Peyer's patch (tissue), 4 donors: ENCODE measurements at regions not wholly inside any gene's neighbourhood (a gene's known extent, or its start where the extent isn't known, plus 50 kb on each side); places are given as distances from the start of the nearest gene placed in this dataset.

Experiments
- POLR2A ChIP-seq, 2 donors: fragments of 450-650 bp; IDR thresholded peaks; one replicate each; pipeline ENCODE4 v1.5.1; 2017; ENCODE audit warnings: antibody characterized with exemption in 2 of 2, mild to moderate bottlenecking in 2 of 2, moderate library complexity in 2 of 2
- TF ChIP-seq, protein P1 (sequence below), 6 experiments: fragments of 450-650 bp in 4 of 6; fragments of 200-600 bp in 2 of 6; sonication (generic) in 1 of 6; IDR thresholded peaks; one replicate each; pipeline ENCODE4 v1.5.1; 2017 to 2019; ENCODE audit warnings: antibody characterized with exemption in 6 of 6, mild to moderate bottlenecking in 3 of 6, moderate library complexity in 1 of 6

DNA sequence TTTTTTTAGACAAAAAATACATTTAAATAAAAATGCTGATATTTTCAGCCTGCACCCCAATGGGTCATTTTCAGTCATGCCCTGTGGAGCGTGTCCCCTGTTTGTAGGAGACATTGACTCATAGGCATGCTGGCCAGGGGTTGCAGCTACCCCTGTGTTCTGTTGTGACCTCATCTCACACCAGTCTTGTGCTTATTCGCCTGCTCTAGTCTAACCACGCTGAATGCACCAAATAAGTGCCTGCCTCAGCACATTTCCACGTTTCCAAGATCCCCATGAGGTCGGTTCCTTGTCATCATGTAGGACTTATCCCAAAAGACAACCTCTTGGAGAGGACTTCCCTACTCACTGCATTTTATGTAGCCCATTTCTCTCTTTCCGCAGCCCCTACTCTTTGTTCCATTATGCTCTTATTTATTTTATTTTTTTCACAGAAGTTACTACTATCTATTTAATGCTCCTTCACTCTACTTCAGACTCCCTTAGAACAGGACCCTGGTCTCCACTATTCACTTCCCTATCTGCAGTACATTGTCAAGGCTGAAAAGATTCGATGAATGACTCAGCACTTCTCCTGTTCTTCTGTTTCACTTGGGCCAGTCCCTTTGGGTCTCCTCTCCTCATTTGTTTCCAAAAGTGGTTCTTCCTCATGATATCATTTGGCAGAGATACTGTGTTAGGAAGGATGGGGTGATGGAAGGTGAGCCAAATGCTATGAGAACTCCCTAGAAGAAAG is 109.7 kb downstream of the MSL3 start:
- no peak for TF ChIP-seq POLR2A (IDR thresholded peaks at IDR 0.05)
- TF ChIP-seq, protein P1, sequence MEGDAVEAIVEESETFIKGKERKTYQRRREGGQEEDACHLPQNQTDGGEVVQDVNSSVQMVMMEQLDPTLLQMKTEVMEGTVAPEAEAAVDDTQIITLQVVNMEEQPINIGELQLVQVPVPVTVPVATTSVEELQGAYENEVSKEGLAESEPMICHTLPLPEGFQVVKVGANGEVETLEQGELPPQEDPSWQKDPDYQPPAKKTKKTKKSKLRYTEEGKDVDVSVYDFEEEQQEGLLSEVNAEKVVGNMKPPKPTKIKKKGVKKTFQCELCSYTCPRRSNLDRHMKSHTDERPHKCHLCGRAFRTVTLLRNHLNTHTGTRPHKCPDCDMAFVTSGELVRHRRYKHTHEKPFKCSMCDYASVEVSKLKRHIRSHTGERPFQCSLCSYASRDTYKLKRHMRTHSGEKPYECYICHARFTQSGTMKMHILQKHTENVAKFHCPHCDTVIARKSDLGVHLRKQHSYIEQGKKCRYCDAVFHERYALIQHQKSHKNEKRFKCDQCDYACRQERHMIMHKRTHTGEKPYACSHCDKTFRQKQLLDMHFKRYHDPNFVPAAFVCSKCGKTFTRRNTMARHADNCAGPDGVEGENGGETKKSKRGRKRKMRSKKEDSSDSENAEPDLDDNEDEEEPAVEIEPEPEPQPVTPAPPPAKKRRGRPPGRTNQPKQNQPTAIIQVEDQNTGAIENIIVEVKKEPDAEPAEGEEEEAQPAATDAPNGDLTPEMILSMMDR (IDR thresholded peaks at IDR 0.05), result no peak
